Uterus (tissue), 2 donors: ENCODE measurements at regions not wholly inside any gene's neighbourhood (a gene's known extent, or its start where the extent isn't known, plus 50 kb on each side); places are given as distances from the start of the nearest gene placed in this dataset.

Experiments
- CTCF ChIP-seq, 4 experiments: fragments of 200-600 bp in 2 of 4; fragments of 450-650 bp in 2 of 4; sonication (generic) in 2 of 4; IDR thresholded peaks; one replicate each; pipeline ENCODE4 v1.5.1; 2016 to 2019; ENCODE audit warnings: antibody characterized with exemption in 4 of 4, mild to moderate bottlenecking in 2 of 4, moderate library complexity in 1 of 4
- POLR2A ChIP-seq, 2 donors: fragments of 450-650 bp; IDR thresholded peaks; one replicate each; pipeline ENCODE4 v1.6.1; 2016; ENCODE audit warnings: antibody characterized with exemption in 2 of 2, mild to moderate bottlenecking in 1 of 2, moderate library complexity in 1 of 2

- TF ChIP-seq CTCF (IDR thresholded peaks at IDR 0.05): no peak
- no peak for TF ChIP-seq POLR2A (IDR thresholded peaks at IDR 0.05)
Observed at GRCh38 chr6:80793411-80793810, 686.9 kb downstream of the BCKDHB start.
